ENCODE measurements at regions not wholly inside any gene's neighbourhood (a gene's known extent, or its start where the extent isn't known, plus 50 kb on each side); places are given as distances from the start of the nearest gene placed in this dataset.

- TF ChIP-seq CTCF (IDR thresholded peaks at IDR 0.05; ENCODE audit: low read depth, low read length) (no peak), EZH2phosphoT487 (IDR thresholded peaks at IDR 0.05; ENCODE audit: low read depth) (no peak)
These were observed 91.5 kb upstream of the VASH1 start for GRCh38 chr14:76669770-76670169.

Measured in OCI-LY3 (cell line).